ENCODE measurements at regions not wholly inside any gene's neighbourhood (a gene's known extent, or its start where the extent isn't known, plus 50 kb on each side); places are given as distances from the start of the nearest gene placed in this dataset.

DNA sequence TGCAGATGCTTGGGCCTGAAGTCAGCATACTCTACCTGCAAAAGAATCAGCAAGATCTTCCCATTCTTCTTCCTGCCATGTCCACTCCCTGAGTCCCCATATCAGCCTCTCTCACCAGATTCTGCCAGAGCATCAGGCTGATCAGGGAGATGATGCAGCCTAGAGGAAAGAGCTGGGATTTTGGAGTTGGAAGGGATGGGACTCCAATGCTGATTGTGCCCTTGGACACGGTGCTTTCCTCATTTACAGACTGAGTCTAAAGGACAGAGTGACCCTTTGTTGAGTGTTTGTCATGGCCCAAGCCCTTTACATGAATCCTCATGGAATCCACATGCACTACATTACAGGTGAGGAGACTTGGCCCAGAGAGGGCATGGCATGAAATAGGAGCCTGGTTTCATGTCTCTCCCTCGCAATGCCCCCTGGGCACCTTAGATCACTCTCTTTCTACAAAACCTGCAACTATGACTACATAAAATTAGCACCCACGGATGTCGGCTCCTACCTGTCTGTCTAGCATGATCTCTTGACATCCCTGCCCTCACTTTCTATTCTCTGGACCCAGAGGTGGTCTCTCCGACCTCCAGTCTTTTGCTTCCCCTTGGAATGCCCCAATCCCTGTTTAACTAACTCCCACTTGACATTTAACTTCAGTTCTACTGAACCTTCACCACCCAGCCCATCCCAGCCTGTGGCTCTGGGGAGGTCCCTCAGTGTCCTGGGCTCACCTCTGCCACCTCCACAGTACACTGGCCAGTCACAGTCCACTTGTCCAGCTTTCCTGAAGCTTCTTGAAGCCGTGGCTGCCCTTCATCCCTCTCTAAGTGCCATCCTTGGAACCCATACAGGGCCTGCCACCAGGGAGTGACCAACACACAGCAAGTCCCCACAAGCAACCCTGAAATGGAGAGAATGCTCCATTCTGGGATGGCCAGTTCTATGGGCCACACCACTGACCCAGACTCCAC, 173.5 kb downstream of the ABHD5 start:
- DNase-seq (ENCODE audit: low spot score): no peak
- in situ Hi-C loops (cut with HindIII; ENCODE audit: low sequenced_read_pairs): no loop called here

DNA sequence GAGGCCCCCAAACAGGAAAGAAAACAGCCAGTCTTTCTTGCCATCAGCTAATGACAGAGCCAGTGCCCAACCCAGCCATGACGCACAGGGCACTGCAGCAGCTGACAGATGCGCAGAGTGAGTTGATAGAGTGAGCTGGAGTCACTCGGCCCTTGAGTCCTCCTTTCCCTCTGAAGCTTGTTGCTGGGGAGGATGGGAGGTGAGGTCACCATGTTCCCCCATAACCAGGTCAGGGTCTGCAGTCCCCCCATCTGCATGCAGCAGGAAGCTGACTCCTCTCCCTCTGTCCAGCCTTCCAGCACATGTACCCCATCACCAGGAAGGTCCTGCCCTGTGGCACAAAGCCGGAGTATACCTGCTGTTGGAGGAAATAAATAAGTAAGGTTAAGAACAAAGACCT, 174.6 kb downstream of the ABHD5 start:
- no peak for DNase-seq (ENCODE audit: low spot score)
- in situ Hi-C loops (cut with HindIII; ENCODE audit: low sequenced_read_pairs): no loop called here

- in situ Hi-C loops (cut with HindIII; ENCODE audit: low sequenced_read_pairs): no loop called here
- DNase-seq (ENCODE audit: low spot score): no peak
Measured at GRCh38 chr3:43865887-43866528, 175.3 kb downstream of the ABHD5 start.

DNA sequence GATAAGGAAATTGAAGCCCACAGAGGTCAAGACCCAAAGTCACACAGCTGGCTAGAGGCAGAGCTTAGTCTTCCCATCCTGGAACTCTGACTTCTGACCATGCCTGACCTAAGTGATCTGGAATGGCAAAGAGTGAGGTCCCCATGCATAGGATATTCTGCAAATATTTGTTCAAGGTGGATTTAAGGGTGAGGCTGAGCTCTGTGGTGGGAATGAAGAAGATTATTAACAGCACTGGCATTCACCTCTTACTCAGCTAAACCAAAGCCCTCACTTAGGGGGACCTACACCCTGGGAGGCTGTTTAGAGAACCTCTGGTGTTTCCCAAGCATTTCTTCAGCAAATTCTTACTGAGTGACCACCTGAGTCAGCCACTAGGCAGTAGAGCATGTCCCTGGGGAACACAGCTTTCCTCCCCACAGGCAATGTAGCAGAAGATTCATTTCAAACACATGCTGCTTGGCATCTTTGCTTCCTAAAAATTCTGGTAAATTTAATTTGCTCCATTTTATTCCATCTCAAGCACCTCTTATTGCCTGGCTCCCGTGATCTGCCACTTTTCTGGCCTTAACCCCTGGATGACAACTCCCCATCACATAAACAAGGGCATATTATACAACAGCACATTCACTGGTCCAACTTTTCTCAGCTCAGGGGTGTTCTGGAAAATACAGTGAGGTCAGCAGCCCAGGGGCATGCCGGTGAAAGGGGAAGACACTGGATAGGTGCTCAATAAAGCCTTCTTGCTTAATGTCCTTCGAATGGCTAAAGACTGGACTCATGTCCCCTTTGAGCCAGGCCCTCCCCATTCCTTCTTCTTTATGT, 176.0 kb downstream of the ABHD5 start:
- no peak for DNase-seq (ENCODE audit: low spot score)

GRCh38 chr3:43867436-43868072, 176.8 kb downstream of the ABHD5 start:
- no peak for DNase-seq (ENCODE audit: low spot score)
- in situ Hi-C loops (cut with HindIII; ENCODE audit: low sequenced_read_pairs): no loop called here

More for the DNA sequence above, 176.0 kb downstream of the ABHD5 start:
- in situ Hi-C loops (cut with HindIII; ENCODE audit: low sequenced_read_pairs): no loop called here

- in situ Hi-C loops (cut with HindIII; ENCODE audit: low sequenced_read_pairs): no loop called here
- no peak for DNase-seq (ENCODE audit: low spot score)
Measured at GRCh38 chr3:43869491-43869890, 178.8 kb downstream of the ABHD5 start.

GRCh38 chr3:43870120-43870519, 179.4 kb downstream of the ABHD5 start:
- in situ Hi-C loops (cut with HindIII; ENCODE audit: low sequenced_read_pairs): no loop called here

DNA sequence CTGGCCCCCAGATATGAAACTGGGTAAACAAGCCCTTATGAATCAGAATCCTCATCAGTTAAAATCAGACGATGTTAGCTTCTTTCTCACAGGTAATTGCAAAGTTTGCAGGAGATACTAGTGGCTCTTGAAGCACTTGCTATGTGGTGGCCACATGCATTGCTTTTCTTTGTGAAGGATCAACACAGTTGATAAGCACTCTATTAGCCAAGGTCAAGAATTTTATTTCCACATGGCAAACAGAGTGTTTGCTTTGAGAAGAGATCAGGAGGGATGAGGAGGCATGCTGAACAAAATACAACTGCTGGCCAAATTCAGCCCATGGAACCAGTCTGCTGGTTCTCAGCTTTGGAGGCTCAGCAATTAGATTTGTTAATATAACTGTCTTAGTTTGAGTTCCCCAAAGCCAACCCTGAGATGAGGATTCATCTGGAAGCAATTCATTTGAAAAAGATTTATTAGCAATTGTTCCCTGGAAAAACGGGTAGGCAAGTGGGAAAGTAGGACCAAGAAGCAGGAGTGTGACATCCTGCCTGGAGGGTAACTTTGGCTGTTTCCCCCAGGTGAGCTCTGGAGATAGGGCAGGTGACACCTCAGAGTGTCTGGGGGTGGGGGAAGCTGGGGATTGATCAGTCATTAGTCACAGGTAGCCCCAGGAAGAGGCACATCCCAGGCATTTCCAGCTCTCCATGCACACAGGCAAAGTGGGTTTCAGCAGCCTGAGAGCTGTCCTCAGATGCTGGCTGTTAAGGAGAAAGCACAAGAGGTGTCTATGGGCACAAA, 180.3 kb downstream of the ABHD5 start:
- DNase-seq (ENCODE audit: low spot score): no peak
- in situ Hi-C loops (cut with HindIII; ENCODE audit: low sequenced_read_pairs): no loop called here

More at GRCh38 chr3:43870120-43870519, 179.4 kb downstream of the ABHD5 start:
- DNase-seq (ENCODE audit: low spot score): no peak

DNA sequence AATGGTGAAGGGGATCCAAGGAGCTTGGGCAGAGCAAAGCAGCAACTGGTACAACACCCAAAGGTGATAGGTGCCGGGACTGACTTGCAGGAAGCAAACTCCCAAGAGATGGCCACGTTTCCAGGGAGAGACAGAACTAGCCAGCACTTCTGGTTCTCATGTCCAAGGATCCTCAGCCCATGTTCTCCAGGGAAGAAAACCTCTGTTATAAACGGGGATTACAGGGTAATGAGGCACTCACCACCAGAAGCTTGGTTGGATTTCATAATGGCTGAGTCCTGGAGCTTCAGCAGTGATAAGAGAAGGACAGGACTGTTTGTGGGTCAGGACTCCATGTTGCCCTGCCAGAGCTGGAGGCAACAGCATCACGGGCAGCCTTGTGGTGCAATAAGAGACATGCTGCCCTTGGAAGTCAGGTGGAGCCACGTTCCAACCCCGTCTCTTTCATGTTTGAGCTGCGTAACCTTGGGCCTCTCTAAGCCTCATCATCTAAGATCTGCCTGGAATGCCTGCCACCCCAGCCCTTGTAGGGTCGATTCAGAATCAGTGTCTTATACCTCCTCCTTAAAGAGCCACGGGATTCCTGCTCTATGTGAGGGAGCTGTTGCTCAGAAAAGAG, 181.0 kb downstream of the ABHD5 start:
- in situ Hi-C loops (cut with HindIII; ENCODE audit: low sequenced_read_pairs): no loop called here
- no peak for DNase-seq (ENCODE audit: low spot score)

- DNase-seq (ENCODE audit: low spot score): no peak
- in situ Hi-C loops (cut with HindIII; ENCODE audit: low sequenced_read_pairs): no loop called here
Measured at GRCh38 chr3:43872301-43872700, 181.6 kb downstream of the ABHD5 start.

DNA sequence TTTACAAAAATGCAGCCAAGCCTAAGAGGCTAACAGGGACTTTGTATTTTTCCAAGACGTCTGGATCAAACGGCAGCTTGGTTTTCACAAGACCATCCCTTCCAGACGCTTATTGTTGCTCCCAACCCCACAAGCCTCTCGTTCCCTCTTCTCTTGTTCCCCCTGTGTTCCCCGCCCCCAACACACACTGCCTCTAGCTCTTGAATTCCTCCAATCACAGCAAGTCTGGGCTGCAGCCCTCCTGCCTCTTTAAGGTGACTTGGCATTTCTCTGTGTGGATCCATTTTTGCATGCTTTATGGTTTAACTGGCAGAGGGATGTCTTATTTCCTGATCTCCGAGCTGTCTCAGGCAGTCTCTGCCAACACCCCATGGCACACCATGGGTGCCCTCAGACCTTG, 182.2 kb downstream of the ABHD5 start:
- in situ Hi-C loops (cut with HindIII; ENCODE audit: low sequenced_read_pairs): no loop called here
- DNase-seq (ENCODE audit: low spot score): no peak

- no peak for DNase-seq (ENCODE audit: low spot score)
- in situ Hi-C loops (cut with HindIII; ENCODE audit: low sequenced_read_pairs): no loop called here
Measured at GRCh38 chr3:43873723-43874122, 183.0 kb downstream of the ABHD5 start.

- DNase-seq (ENCODE audit: low spot score): no peak
- in situ Hi-C loops (cut with HindIII; ENCODE audit: low sequenced_read_pairs): no loop called here
Measured at GRCh38 chr3:43874290-43874689, 183.6 kb downstream of the ABHD5 start.

GRCh38 chr3:43874731-43875130, 184.0 kb downstream of the ABHD5 start:
- in situ Hi-C loops (cut with HindIII; ENCODE audit: low sequenced_read_pairs): no loop called here
- DNase-seq (ENCODE audit: low spot score): no peak

DNA sequence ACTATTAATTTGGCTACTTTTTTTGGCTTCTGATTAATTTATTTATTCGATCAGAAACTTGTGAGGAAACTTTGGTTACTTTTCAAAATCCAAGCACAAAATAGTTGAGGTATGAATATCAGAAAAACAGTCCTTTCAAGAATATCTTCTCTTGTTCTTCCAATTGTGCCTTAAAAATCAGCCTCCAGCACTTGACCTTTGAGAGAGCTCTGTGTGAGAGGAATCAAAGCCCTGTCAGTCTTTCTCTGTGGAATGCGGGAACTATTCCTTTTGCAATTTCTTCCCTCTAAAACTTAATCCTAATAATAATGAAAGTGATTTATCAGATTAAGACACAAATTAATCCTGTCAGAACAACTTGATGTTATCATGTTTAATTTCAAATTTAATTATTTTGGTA, 185.9 kb downstream of the ABHD5 start:
- in situ Hi-C loops (cut with HindIII; ENCODE audit: low sequenced_read_pairs): no loop called here
- DNase-seq (ENCODE audit: low spot score): no peak

DNA sequence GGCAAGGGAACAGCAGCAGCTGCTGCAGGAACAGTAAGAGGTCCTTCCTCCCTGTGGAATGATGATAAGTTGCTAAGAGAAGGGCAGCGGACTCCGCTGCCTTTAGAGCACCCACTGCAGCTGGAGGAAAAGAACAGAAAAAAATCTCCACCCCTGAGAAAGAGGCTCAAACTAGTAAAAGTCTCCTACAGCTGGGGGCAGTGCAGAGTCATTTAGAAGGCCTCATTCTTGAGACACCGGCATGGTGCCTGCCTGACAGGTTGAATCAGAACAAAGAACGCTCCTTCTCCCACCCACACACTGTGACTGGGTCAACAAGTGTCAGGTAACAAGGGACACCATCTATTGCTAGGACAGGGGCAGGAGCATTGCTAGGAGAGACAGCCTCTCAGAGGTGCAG, 188.4 kb downstream of the ABHD5 start:
- in situ Hi-C loops (cut with HindIII; ENCODE audit: low sequenced_read_pairs): no loop called here
- DNase-seq (ENCODE audit: low spot score): no peak

GRCh38 chr3:43882976-43883680, 192.4 kb downstream of the ABHD5 start:
- DNase-seq (ENCODE audit: low spot score): no peak
- in situ Hi-C loops (cut with HindIII; ENCODE audit: low sequenced_read_pairs): no loop called here
